Stimulated activated naive CD8-positive, alpha-beta T cell treated with anti-CD3 and anti-CD28 coated beads, Interleukin-15, Interleukin-2, amounts not matched to agents 100 U/mL and 50 U/mL, for 24 hours (primary cell): ENCODE measurements at regions not wholly inside any gene's neighbourhood (a gene's known extent, or its start where the extent isn't known, plus 50 kb on each side); places are given as distances from the start of the nearest gene placed in this dataset.

Experiments
- ATAC-seq: fragments of 150-1000 bp; cut with Tn5 transposase; one replicate; pipeline ENCODE4 v1.10.0; 2021
- DNase-seq: peaks from one replicate; pipeline ENCODE4 v3.0.0; 2021

DNA sequence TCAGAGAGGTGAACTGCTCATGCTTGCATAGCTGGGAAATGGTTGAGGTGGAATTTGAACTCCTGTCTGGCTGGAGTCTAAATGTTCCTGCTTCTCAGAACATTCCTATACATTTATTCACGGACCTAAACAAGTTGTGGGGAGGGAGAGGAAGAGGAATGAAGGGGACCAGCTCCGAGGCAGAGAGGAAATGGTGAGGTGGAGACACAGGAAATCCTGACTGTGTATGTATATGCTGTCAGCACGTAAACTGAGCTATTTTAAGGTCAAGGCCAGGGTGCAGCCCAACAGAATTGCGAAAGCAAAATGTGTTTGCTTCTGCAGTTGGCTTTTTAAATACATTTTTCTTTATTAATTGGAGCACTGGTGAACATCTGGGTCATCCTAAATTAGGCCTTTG, 74.1 kb upstream of the POMGNT2 start:
- DNase-seq (peak; percentile 34), ATAC-seq (peak; percentile 53)

DNA sequence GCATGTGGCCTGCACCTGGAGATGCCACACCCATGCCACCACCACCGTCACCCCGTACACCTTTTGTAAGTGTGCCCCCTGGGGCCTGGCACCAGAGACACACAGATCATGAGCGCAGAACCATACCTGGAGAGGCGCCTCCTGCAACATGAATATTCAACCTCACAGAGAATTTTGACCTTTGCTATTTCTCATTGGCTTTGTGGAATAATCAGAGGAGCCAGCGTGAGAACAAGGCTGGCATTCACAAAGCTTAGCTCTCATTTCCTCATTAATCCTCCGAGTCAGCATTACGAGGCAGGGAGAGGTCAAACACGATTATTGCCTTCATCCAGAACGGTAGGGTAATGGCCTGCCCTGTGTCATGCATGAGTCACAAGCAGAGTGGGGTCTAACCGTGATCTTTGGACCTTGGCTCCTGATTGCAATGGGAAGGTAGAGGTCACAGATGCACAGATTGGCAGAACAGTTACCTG, 73.0 kb upstream of the POMGNT2 start:
- no peak for ATAC-seq
- no peak for DNase-seq

DNA sequence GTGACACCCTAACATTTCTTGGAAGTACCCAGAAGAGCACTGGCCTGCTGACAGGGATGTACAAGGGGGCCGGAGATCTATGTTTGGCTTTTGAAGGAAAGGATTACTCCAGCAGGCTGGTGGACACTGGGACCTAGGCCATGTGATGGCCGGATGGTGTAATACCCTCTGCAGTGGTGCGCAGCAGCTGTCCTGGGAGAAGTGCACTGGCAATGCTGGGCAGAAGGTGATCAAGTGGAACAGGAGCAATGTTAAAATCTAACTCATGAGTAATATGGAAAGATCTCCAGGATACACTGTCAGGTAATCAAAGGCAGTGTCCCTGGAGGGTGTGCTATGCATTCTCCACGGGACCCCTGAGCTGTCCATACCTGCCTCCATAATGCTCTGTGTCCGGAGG, 71.2 kb upstream of the POMGNT2 start:
- DNase-seq = no peak
- ATAC-seq = no peak

DNA sequence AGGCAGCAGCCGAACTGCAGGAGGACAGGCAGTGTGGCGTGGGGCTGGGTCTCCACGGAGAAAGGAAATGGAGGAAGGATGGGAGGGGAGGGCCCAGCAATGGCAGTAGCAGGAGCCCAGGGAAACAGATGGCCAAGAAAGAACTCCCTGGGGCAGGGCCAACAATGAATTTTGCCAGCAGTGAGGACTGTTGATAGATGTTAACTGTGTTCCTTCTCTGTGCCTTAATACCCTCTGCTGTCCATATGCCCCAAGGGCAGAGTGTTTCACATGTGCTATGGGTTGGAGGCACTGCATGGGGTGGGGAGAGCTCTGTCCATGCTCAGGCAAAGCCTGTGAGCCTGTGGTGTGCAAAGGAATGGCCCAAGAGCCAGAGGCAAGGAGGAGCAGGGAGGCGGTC, 70.8 kb upstream of the POMGNT2 start:
- no peak for DNase-seq
- ATAC-seq = no peak

DNA sequence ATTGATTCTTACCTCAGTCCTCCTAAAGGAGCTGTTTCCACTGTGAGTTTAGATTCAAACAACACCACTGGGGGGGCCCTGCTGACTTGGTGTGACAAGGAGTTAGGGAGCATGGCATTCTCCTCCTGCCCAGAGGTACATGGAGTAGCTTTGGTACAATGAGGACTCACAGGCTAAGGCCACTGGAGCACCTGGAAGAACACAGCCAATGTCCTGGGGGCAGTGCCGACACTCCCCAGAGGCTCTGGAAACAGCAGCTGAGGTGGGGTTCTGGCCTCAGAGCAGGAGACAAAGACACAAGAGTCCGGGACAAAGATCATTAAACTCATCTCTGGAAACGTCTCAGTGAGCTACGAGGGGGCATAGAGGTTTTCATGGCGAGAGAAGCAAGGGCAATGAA, 69.7 kb upstream of the POMGNT2 start:
- DNase-seq (no peak), ATAC-seq (no peak)

DNA sequence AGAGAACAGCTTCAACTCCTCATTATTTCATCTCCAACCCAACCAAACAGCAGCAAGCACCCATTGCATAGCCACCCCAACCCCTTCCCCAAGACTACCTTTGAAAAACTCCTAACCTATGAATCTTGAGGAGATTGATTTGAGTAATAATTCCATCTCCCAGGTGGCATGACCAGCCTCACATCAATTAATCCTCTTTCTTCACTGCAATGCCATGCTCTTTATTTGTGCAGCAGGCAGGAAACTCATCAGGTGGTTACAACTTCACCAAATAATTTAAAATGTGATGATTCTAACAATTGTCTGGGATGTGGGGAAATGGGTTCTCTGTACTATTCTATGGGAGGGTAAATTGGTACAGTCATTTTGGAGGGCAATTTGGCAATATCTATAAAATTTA, 68.1 kb upstream of the POMGNT2 start:
- ATAC-seq (no peak), DNase-seq (no peak)

DNA sequence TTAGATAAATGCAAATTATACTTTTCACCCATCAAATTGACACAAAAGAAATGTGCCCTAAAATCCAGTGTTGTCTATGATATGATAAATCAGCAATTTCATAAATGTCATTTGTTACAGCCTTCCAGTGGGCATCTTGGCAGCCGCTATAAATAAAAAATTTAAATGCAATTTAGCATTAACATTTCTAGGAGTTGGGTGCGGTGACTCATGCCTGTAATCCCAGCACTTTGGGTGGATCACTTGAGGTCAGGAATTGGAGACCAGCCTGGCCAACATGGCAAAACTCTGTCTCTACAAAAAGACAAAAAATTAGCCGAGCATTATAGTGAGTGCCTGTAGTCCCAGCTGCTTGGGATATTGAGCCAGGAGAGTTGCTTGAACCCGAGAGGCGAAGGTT, 65.9 kb upstream of the POMGNT2 start:
- no peak for DNase-seq

DNA sequence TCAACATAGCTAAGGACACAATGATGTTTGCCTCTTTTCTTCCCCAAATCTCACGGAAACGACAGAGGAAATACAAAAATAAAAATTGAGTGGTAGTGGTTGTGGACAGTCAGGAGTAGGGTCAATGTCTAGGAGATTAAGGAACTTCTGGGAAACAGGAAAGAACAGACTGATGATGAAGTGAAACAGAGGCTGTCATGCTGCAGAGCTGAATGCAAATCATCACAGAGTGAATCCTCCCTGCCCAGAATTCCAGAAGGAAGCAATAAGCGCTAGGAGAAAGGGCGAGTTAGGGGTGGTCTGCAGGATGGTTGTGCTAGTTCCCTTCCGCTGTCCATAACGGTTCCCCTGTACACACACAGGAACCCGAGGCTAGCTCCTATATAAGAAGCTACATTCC, 64.7 kb upstream of the POMGNT2 start:
- ATAC-seq = no peak
- DNase-seq = no peak

More for the DNA sequence above, 65.9 kb upstream of the POMGNT2 start:
- ATAC-seq = no peak

DNA sequence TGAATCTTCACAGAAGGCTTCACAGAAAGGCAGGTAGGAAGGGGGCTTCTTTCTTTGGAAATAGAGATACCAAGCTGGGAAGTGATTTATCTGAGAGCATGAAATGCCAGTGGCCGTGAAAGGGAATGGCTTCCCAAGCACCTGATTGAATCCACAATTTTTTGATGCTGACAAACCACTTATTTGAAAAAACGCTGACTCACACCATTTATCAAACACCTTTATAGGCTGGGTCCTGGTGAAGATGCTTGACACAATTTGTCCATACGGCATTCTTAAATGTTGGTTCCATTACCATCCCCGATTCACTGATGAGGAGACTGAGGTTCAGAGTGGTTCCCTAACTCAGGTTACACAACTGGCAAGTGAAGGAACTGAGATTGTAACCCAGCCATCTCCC, 64.1 kb upstream of the POMGNT2 start:
- no peak for DNase-seq
- ATAC-seq = no peak

DNA sequence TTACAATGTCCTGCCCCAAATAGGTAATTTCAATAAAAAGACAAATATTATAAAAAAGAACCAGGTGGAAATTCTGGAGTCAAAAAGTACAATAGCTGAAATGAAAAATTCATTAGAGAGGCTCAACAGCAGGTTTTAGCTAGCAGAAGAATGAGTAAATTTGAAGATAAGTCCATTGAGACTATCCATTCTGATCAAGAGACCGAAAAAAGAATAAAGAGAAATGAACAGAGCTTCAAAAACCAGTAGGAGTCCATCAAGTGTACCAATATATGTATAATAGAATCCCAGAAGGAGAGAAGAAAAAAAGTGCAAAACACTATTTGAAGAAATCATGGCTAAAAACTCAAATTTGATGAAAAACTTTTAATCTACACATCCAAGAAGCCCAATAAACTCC, 60.5 kb upstream of the POMGNT2 start:
- no peak for DNase-seq
- no peak for ATAC-seq

DNA sequence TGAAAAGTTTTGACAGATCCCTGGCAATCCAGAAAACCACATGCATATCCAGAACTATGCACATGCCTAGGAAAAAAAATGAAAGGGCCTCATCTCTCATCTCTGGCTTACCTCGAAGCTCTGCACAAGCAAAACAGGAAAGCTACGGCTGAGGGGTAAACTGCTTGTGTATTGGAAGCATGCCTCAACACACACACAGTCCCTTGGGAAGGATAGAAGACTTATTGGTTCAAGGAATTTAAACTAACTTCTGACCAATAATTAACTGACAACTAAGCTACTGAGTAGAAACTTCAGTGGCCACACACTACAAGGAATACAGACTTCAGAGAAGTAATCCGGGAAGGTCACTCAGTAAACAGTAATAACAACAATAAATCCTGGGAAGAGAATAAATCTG, 59.9 kb upstream of the POMGNT2 start:
- no peak for DNase-seq
- ATAC-seq = no peak

DNA sequence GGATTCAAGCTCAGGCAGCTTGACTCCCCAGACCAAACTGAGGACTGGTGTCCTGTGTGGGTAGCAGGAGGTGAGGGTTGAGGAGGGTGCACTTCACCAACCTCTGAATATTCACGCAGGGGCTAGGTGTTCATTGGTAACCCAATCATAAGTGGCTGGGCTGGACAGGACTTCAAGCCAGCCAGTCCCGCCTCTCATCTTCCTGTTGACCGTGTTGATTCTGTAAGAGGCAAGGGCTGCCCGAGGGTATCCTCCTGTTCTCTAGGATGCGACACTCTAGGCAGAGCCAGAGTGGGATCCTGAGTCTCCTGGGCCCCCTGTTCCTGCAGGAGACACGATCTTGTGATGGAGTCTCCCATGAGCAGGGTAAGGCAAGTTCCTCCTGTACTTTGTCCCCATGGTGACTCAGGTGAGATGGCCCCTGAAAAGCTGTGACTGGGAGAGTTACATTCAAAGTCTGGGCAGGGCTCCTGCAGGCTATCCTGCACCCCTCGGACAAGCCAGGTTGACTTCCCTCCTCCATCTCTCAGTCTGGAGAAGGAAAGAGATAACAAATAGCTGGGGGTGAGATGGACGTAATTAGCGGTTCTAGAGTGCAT, 58.1 kb upstream of the POMGNT2 start:
- no peak for ATAC-seq

DNA sequence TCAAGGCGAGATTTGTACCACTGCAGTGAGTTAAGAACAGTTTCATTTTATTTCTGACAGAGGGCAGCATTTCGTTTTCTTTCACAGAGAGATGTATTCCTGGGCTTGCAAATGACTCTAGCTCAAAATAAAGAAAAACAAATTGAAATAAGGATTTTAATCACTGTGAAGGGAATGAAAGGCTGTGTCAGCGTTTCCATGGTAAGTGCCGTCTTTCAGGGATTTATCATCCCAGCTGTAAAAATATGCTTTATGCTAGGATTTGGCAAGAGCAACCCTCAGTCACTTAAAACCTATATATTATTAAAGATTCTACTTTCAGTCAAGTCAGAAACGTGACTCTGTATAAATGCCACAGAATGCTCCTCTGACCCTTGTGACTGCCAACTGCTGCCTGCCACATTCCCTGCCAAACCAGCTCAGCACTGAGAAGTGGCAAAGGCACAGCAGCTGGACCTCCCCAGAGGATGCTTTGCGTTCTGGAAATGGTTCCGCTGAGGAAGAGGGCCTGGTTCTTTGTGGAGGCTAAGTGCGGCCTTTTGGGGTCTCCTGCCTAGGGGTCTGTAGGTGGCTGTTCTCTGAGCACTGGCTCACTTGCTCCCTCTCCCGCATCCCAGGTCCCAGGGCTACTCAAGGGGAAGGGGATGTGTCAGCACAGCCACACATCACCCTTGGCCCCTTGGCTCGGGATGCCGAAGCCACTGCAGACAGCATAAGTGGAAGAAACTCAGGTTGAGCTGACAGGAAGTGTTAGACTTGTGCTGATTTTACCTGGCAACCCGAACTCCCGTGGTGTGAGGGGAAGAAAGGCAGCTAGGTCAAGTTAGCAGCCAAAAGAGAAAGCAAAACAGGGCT, 56.6 kb upstream of the POMGNT2 start:
- peak; percentile 22 for DNase-seq
- peak; percentile 50 for ATAC-seq

More for the DNA sequence above, 58.1 kb upstream of the POMGNT2 start:
- DNase-seq = no peak

DNA sequence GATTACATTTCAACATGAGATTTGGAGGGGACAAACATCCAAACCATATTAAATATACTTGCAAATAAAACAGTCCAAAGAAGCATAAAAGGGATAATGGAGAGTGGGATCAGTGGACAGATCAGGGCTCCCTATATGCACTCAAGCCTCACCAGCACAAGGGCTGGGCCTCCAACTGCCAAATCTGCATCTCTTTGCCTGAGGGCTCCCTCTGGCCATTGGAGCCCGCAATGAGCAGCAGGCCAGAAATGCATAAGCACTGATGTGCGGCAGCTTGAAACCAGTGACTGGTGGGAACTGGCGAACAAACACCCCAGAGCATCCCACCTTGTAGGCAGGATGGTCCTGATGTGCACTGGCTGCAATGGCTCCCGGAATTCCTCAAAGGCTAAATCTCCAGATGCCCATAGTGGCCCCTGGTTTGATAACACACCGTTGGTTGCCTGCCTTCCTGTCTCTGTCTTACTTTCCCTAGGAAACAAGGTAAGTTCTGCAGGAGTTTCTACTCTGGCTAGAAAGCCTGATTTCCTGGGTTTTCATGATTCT, 55.9 kb upstream of the POMGNT2 start:
- no peak for ATAC-seq
- no peak for DNase-seq

DNA sequence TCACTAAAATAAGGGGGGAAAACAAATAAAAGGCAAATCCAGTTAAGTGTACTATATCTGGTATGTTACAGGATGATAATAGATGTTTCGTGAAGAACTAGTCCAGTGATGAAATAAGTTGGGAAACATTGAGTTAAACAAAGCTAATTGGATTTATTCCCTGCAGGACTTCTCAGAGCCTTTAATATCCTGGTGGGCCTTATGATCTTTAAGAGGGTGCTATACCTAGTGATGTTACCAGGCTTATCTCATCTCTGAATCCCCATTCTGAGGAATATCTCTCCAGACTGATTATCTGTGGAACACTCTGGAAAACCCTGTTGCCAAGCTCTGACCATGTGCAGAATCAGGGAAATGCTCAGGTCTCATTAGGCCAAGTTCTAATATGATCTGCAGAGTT, 54.8 kb upstream of the POMGNT2 start:
- no peak for ATAC-seq

DNA sequence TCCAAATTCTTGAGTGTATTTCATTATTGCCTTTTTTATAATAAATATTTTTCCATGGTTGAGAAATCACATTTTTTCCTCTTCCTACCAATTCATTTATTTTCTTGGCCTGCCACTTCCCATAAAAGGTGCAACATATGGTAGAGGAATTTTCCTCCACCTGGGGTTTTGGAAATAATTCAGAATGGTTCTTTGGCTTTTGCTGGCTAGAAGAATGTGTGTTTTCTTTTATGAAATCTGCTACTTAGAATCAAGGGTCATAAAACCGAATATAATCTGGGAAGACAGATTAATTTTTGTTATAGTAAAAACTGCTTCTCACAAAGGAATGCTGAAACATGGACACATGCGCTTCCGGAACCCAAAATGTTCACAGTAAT, 54.0 kb upstream of the POMGNT2 start:
- no peak for DNase-seq
- ATAC-seq = no peak

More for the DNA sequence above, 54.8 kb upstream of the POMGNT2 start:
- DNase-seq = no peak

DNA sequence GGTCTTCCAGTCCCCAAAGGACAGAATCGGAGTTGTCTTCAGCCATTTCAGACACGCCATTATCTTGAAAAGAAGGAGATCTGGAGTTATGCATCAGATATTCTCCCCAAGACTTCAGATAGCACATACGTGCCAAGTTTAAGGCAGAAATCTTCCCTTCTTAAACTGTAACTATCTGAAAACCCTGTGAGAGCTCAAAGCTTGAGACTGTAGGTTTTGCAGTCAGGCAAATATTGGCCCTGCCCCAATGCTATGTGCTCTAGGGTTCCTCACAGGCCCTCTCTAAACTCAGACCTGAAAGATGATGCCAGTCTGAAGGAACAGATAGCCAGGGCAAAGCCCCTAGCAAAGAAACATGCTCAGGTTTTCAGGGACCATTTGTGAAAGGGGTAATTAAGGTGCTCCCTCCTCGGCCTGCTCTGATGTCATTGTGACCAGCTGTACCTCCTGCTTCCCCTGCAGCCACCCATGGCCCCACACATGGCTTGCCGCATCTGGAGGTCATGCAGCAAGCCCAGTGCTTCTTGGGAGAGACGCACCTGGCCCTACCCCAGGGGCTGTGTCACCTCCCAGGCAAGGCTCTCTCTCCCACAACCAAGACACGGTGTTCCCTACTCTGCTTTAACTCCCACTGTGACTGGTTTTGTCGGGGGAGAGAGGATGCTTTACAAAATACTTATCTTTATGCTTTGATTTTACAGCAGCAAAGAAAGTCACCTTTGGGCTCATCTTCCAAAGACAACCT, 53.4 kb upstream of the POMGNT2 start:
- DNase-seq = no peak
- no peak for ATAC-seq

DNA sequence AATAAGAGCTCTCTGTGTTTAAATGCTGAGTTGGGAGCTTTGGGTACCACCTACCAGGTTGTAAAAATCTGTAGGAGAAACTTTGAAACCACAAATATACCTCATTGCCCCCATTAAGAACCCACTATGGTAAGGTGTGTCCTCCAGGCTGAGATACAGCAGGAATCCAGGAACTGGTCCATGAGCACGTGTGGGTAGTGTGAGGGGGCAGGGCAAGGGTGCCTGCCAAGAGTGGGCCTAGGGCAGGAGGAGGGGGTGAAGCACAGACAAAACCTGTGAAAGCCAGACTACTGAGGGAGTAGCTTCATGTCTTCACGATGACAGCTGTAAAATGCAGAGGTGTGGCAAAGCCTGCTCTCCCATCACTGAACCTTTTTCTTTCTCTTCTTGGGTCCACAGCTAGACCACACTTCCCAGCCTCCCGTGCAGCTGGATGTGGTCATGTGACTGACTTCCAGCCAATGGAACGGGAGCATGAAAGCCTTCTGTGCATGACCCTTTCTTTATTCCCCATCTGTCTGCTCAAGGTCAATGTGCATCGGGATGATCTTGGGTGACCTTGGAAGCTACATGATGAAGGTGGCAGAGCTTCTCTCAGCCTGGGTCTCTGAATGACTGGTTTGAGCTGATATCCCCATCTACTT, 51.1 kb upstream of the POMGNT2 start:
- no peak for ATAC-seq
- no peak for DNase-seq

DNA sequence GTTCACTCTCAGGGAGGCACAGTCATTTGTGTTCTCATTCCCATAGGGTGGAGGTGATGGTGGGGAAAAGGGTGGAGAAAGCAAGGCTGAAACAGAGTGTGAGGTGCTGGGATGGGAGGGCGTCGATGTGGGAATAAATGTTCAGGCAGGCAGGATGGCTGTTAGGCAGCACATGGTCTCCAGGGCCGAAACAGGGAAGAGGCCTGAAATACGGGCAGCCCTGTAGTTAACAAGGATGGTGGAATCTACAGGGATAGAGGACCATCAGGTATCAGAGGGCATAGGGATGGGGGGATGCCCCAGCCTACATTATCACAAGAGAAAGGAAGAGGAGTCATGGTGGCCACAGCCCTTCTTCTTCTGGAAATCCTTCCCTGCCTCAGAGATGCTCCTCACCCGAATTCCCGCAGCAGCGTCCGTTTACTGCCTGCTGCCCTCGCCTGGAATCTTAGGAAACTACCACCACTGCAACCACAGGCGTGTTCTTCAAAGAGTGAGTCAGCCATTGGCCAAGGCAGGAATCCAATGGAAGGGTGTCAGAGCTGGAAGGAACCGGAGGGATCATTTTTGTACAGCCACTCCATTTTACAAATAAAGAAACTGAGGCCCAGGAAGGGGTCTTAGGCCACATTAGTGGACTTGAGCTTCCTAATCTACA, 49.7 kb upstream of the POMGNT2 start:
- DNase-seq = no peak
- ATAC-seq = no peak
